Hepatic stellate cell (primary cell): ENCODE measurements at regions not wholly inside any gene's neighbourhood (a gene's known extent, or its start where the extent isn't known, plus 50 kb on each side); places are given as distances from the start of the nearest gene placed in this dataset.

Source experiments
- DNase-seq: peaks from one replicate; pipeline ENCODE4 v3.0.0; 2011; ENCODE audit warnings: low spot score

- no peak for DNase-seq
Measured at GRCh38 chr18:27473318-27473717, 288.2 kb upstream of the CHST9 start.

GRCh38 chr18:27467073-27467472 lies 282.0 kb upstream of the CHST9 start:
- no peak for DNase-seq

- no peak for DNase-seq
Measured at GRCh38 chr18:27461957-27462356, 276.8 kb upstream of the CHST9 start.

- DNase-seq: no peak
Measured at GRCh38 chr18:27449104-27449503, 264.0 kb upstream of the CHST9 start.

GRCh38 chr18:27447930-27448329 lies 262.8 kb upstream of the CHST9 start:
- no peak for DNase-seq

- no peak for DNase-seq
Measured at GRCh38 chr18:27447451-27447881, 262.4 kb upstream of the CHST9 start.

- no peak for DNase-seq
Measured at GRCh38 chr18:27430595-27430994, 245.5 kb upstream of the CHST9 start.

GRCh38 chr18:27428716-27429475 lies 243.8 kb upstream of the CHST9 start:
- no peak for DNase-seq

- no peak for DNase-seq
Measured at GRCh38 chr18:27428120-27428519, 243.0 kb upstream of the CHST9 start.

- no peak for DNase-seq
Measured at GRCh38 chr18:27423581-27423980, 238.5 kb upstream of the CHST9 start.

GRCh38 chr18:27419646-27420045 lies 234.5 kb upstream of the CHST9 start:
- no peak for DNase-seq

- DNase-seq: no peak
Measured at GRCh38 chr18:27415495-27415894, 230.4 kb upstream of the CHST9 start.

GRCh38 chr18:27414682-27415081 lies 229.6 kb upstream of the CHST9 start:
- DNase-seq: no peak

GRCh38 chr18:27413495-27414401 lies 228.6 kb upstream of the CHST9 start:
- DNase-seq: no peak

GRCh38 chr18:27412556-27412955 lies 227.4 kb upstream of the CHST9 start:
- DNase-seq: no peak

GRCh38 chr18:27411911-27412310 lies 226.8 kb upstream of the CHST9 start:
- DNase-seq: no peak

GRCh38 chr18:27411013-27411412 lies 225.9 kb upstream of the CHST9 start:
- no peak for DNase-seq

- DNase-seq: no peak
Measured at GRCh38 chr18:27404855-27405254, 219.7 kb upstream of the CHST9 start.

- DNase-seq: no peak
Measured at GRCh38 chr18:27400001-27400400, 214.9 kb upstream of the CHST9 start.

GRCh38 chr18:27395752-27396151 lies 210.6 kb upstream of the CHST9 start:
- no peak for DNase-seq

- no peak for DNase-seq
Measured at GRCh38 chr18:27394687-27395086, 209.6 kb upstream of the CHST9 start.

- no peak for DNase-seq
Measured at GRCh38 chr18:27382567-27383216, 197.6 kb upstream of the CHST9 start.
